ENCODE measurements at regions not wholly inside any gene's neighbourhood (a gene's known extent, or its start where the extent isn't known, plus 50 kb on each side); places are given as distances from the start of the nearest gene placed in this dataset.

GRCh38 chr2:17086990-17087389 lies 421.4 kb upstream of the CYRIA start:
- H3K4me2 ChIP-seq (ENCODE audit: low read length) = no peak overlapping the region
- H3K4me3 ChIP-seq (ENCODE audit: low read length) = no peak overlapping the region
- H3K9ac ChIP-seq (ENCODE audit: low read depth, low read length) = no peak overlapping the region
- H3K27me3 ChIP-seq (ENCODE audit: control insufficient read depth, insufficient read depth, low read length) = no peaks in the 10 kb centered on the region
- H3K9me3 ChIP-seq (replicated peaks; ENCODE audit: low read length) = no peaks in the 10 kb centered on the region
- H3K4me1 ChIP-seq (ENCODE audit: control insufficient read depth, insufficient read depth, low read length) = no peaks in the 10 kb centered on the region
- no peaks in the 10 kb centered on the region for H3K36me3 ChIP-seq (ENCODE audit: insufficient read depth, low read length)

- no peaks in the 10 kb centered on the region for H3K4me1 ChIP-seq (ENCODE audit: control insufficient read depth, insufficient read depth, low read length)
- H3K4me2 ChIP-seq (ENCODE audit: low read length) = no peak overlapping the region
- no peak overlapping the region for H3K9ac ChIP-seq (ENCODE audit: low read depth, low read length)
- no peaks in the 10 kb centered on the region for H3K9me3 ChIP-seq (replicated peaks; ENCODE audit: low read length)
- no peak overlapping the region for H3K4me3 ChIP-seq (ENCODE audit: low read length)
- H3K27me3 ChIP-seq (ENCODE audit: control insufficient read depth, insufficient read depth, low read length) = no peaks in the 10 kb centered on the region
- H3K36me3 ChIP-seq (ENCODE audit: insufficient read depth, low read length) = no peaks in the 10 kb centered on the region
Measured at GRCh38 chr2:17085546-17086202, 420.0 kb upstream of the CYRIA start.

- no peaks in the 10 kb centered on the region for H3K36me3 ChIP-seq (ENCODE audit: insufficient read depth, low read length)
- no peak overlapping the region for H3K9ac ChIP-seq (ENCODE audit: low read depth, low read length)
- H3K27me3 ChIP-seq (ENCODE audit: control insufficient read depth, insufficient read depth, low read length) = no peaks in the 10 kb centered on the region
- H3K4me1 ChIP-seq (ENCODE audit: control insufficient read depth, insufficient read depth, low read length) = no peaks in the 10 kb centered on the region
- H3K9me3 ChIP-seq (replicated peaks; ENCODE audit: low read length) = no peaks in the 10 kb centered on the region
- H3K4me2 ChIP-seq (ENCODE audit: low read length) = no peak overlapping the region
- H3K4me3 ChIP-seq (ENCODE audit: low read length) = no peak overlapping the region
Measured at GRCh38 chr2:17084877-17085276, 419.2 kb upstream of the CYRIA start.

GRCh38 chr2:17083902-17084301 lies 418.3 kb upstream of the CYRIA start:
- H3K4me3 ChIP-seq (ENCODE audit: low read length) = no peak overlapping the region
- no peak overlapping the region for H3K4me2 ChIP-seq (ENCODE audit: low read length)
- no peaks in the 10 kb centered on the region for H3K36me3 ChIP-seq (ENCODE audit: insufficient read depth, low read length)
- no peaks in the 10 kb centered on the region for H3K9me3 ChIP-seq (replicated peaks; ENCODE audit: low read length)
- H3K27me3 ChIP-seq (ENCODE audit: control insufficient read depth, insufficient read depth, low read length) = no peaks in the 10 kb centered on the region
- H3K4me1 ChIP-seq (ENCODE audit: control insufficient read depth, insufficient read depth, low read length) = no peaks in the 10 kb centered on the region
- no peak overlapping the region for H3K9ac ChIP-seq (ENCODE audit: low read depth, low read length)

- H3K4me1 ChIP-seq (ENCODE audit: control insufficient read depth, insufficient read depth, low read length) = no peaks in the 10 kb centered on the region
- H3K4me3 ChIP-seq (ENCODE audit: low read length) = no peak overlapping the region
- H3K36me3 ChIP-seq (ENCODE audit: insufficient read depth, low read length) = no peaks in the 10 kb centered on the region
- H3K27me3 ChIP-seq (ENCODE audit: control insufficient read depth, insufficient read depth, low read length) = no peaks in the 10 kb centered on the region
- no peak overlapping the region for H3K4me2 ChIP-seq (ENCODE audit: low read length)
- no peak overlapping the region for H3K9ac ChIP-seq (ENCODE audit: low read depth, low read length)
- no peaks in the 10 kb centered on the region for H3K9me3 ChIP-seq (replicated peaks; ENCODE audit: low read length)
Measured at GRCh38 chr2:17079262-17079661, 413.6 kb upstream of the CYRIA start.

GRCh38 chr2:17076533-17076932 lies 410.9 kb upstream of the CYRIA start:
- Histone ChIP-seq H3K4me3 (ENCODE audit: low read length) (no peak overlapping the region), H3K4me2 (ENCODE audit: low read length) (no peak overlapping the region), H3K9me3 (replicated peaks; ENCODE audit: low read length) (no peaks in the 10 kb centered on the region), H3K9ac (ENCODE audit: low read depth, low read length) (no peak overlapping the region), H3K4me1 (ENCODE audit: control insufficient read depth, insufficient read depth, low read length) (no peaks in the 10 kb centered on the region), H3K36me3 (ENCODE audit: insufficient read depth, low read length) (no peaks in the 10 kb centered on the region), H3K27me3 (ENCODE audit: control insufficient read depth, insufficient read depth, low read length) (no peaks in the 10 kb centered on the region)

GRCh38 chr2:17070711-17071110 lies 405.1 kb upstream of the CYRIA start:
- no peak overlapping the region for H3K4me3 ChIP-seq (ENCODE audit: low read length)
- H3K4me1 ChIP-seq (ENCODE audit: control insufficient read depth, insufficient read depth, low read length) = no peaks in the 10 kb centered on the region
- H3K9ac ChIP-seq (ENCODE audit: low read depth, low read length) = no peak overlapping the region
- H3K36me3 ChIP-seq (ENCODE audit: insufficient read depth, low read length) = no peaks in the 10 kb centered on the region
- H3K9me3 ChIP-seq (replicated peaks; ENCODE audit: low read length) = no peaks in the 10 kb centered on the region
- H3K4me2 ChIP-seq (ENCODE audit: low read length) = no peak overlapping the region
- no peaks in the 10 kb centered on the region for H3K27me3 ChIP-seq (ENCODE audit: control insufficient read depth, insufficient read depth, low read length)

- Histone ChIP-seq H3K4me2 (ENCODE audit: low read length) (no peak overlapping the region), H3K9ac (ENCODE audit: low read depth, low read length) (no peak overlapping the region)
Measured at GRCh38 chr2:17069564-17069963, 403.9 kb upstream of the CYRIA start.

GRCh38 chr2:17068021-17068420 lies 402.4 kb upstream of the CYRIA start:
- Histone ChIP-seq H3K9me3 (replicated peaks; ENCODE audit: low read length) (no peaks in the 10 kb centered on the region), H3K4me3 (ENCODE audit: low read length) (no peak overlapping the region), H3K4me2 (ENCODE audit: low read length) (no peak overlapping the region), H3K36me3 (ENCODE audit: insufficient read depth, low read length) (no peaks in the 10 kb centered on the region), H3K27me3 (ENCODE audit: control insufficient read depth, insufficient read depth, low read length) (no peaks in the 10 kb centered on the region), H3K9ac (ENCODE audit: low read depth, low read length) (no peak overlapping the region), H3K4me1 (ENCODE audit: control insufficient read depth, insufficient read depth, low read length) (no peaks in the 10 kb centered on the region)

More at GRCh38 chr2:17069564-17069963, 403.9 kb upstream of the CYRIA start:
- Histone ChIP-seq H3K27me3 (ENCODE audit: control insufficient read depth, insufficient read depth, low read length) (no peaks in the 10 kb centered on the region), H3K4me3 (ENCODE audit: low read length) (no peak overlapping the region), H3K9me3 (replicated peaks; ENCODE audit: low read length) (no peaks in the 10 kb centered on the region), H3K36me3 (ENCODE audit: insufficient read depth, low read length) (no peaks in the 10 kb centered on the region), H3K4me1 (ENCODE audit: control insufficient read depth, insufficient read depth, low read length) (no peaks in the 10 kb centered on the region)

- Histone ChIP-seq H3K36me3 (ENCODE audit: insufficient read depth, low read length) (no peaks in the 10 kb centered on the region), H3K4me1 (ENCODE audit: control insufficient read depth, insufficient read depth, low read length) (no peaks in the 10 kb centered on the region), H3K4me3 (ENCODE audit: low read length) (no peak overlapping the region), H3K9me3 (replicated peaks; ENCODE audit: low read length) (no peaks in the 10 kb centered on the region), H3K4me2 (ENCODE audit: low read length) (no peak overlapping the region), H3K9ac (ENCODE audit: low read depth, low read length) (no peak overlapping the region), H3K27me3 (ENCODE audit: control insufficient read depth, insufficient read depth, low read length) (no peaks in the 10 kb centered on the region)
Measured at GRCh38 chr2:17065536-17065935, 399.9 kb upstream of the CYRIA start.

GRCh38 chr2:17061028-17061427 lies 395.4 kb upstream of the CYRIA start:
- H3K4me2 ChIP-seq (ENCODE audit: low read length) = no peak overlapping the region
- no peaks in the 10 kb centered on the region for H3K27me3 ChIP-seq (ENCODE audit: control insufficient read depth, insufficient read depth, low read length)
- H3K9ac ChIP-seq (ENCODE audit: low read depth, low read length) = no peak overlapping the region
- no peaks in the 10 kb centered on the region for H3K9me3 ChIP-seq (replicated peaks; ENCODE audit: low read length)
- H3K4me3 ChIP-seq (ENCODE audit: low read length) = no peak overlapping the region
- H3K4me1 ChIP-seq (ENCODE audit: control insufficient read depth, insufficient read depth, low read length) = peaks cover 7% of the 10 kb centered on the region
- H3K36me3 ChIP-seq (ENCODE audit: insufficient read depth, low read length) = no peaks in the 10 kb centered on the region

GRCh38 chr2:17059458-17059857 lies 393.8 kb upstream of the CYRIA start:
- Histone ChIP-seq H3K9me3 (replicated peaks; ENCODE audit: low read length) (no peaks in the 10 kb centered on the region), H3K4me1 (ENCODE audit: control insufficient read depth, insufficient read depth, low read length) (peaks cover 7% of the 10 kb centered on the region), H3K4me2 (ENCODE audit: low read length) (peak overlapping the region; percentile 73), H3K36me3 (ENCODE audit: insufficient read depth, low read length) (no peaks in the 10 kb centered on the region), H3K9ac (ENCODE audit: low read depth, low read length) (no peak overlapping the region), H3K27me3 (ENCODE audit: control insufficient read depth, insufficient read depth, low read length) (no peaks in the 10 kb centered on the region), H3K4me3 (ENCODE audit: low read length) (no peak overlapping the region)
